K562 (cell line): ENCODE measurements at regions not wholly inside any gene's neighbourhood (a gene's known extent, or its start where the extent isn't known, plus 50 kb on each side); places are given as distances from the start of the nearest gene placed in this dataset.

Source experiments
- ATAC-seq: fragments of 200-7000 bp; cut with Tn5 transposase; 3 replicates; pipeline ENCODE4 v1.9.1; 2020; ENCODE audit warnings: moderate library complexity
- BruUV-seq: library from RNA; stranded (reverse); fragments of 400-500 nt; replicated peaks from 2 replicates; lab custom pipeline; 2021; lab: Mats Ljungman, UMichigan
- CTCF ChIA-PET: fragments of 300-600 bp; formaldehyde crosslinking; extraction: SDS; loops from one replicate; lab custom pipeline; 2021; ENCODE audit warnings: low intra/inter-chr PET ratio; lab: Yijun Ruan, JAX
- POLR2A ChIA-PET: fragments of 300-600, 350-650 bp; sonication (Branson Sonifier 250); formaldehyde crosslinking; extraction: SDS; loops from one replicate; lab custom pipeline; 2021; ENCODE audit warnings: antibody characterized with exemption, inconsistent platforms; lab: Yijun Ruan, JAX
- DNase-seq, 4 experiments: peaks; one replicate each; pipeline versions ENCODE4 v3.0.0 to v3.0.0-alpha.2; 2011 to 2018; ENCODE audit warnings: low spot score in 3 of 4, mixed read lengths in 3 of 4; ENCODE audit errors: extremely low read depth in 1 of 4
- FAIRE-seq: peaks from 2 replicates; lab custom pipeline; 2011; peaks lifted over from hg19 to GRCh38; lab: Jason Lieb, UNC
- H2AFZ ChIP-seq: 2 replicates; pipeline ENCODE4 v1.6.0; 2011; ENCODE audit warnings: low read depth, low read length, control low read depth, inconsistent platforms
- H3K27ac ChIP-seq: fragments of 200-600 bp; 3 replicates; pipeline ENCODE4 v1.8.0; 2011; ENCODE audit warnings: low read depth, mild to moderate bottlenecking, control low read depth, inconsistent platforms, low read length, moderate library complexity, mixed read lengths; ENCODE audit errors: extremely low read depth
- H3K27me3 ChIP-seq, 2 experiments: fragments of 300-600 bp in 1 of 2; 2 replicates in 1 of 2; 3 replicates in 1 of 2; pipeline versions ENCODE4 v1.6.0 to v1.8.0; 2011; ENCODE audit warnings: inconsistent platforms in 2 of 2, low read length in 2 of 2, mild to moderate bottlenecking in 1 of 2, mixed read lengths in 1 of 2, moderate library complexity in 1 of 2; ENCODE audit not compliant: control insufficient read depth in 2 of 2, insufficient read depth in 2 of 2
- H3K36me3 ChIP-seq: fragments of 300-600 bp; 3 replicates; pipeline ENCODE4 v1.8.0; 2011; ENCODE audit warnings: mild to moderate bottlenecking, low read length, inconsistent platforms; ENCODE audit not compliant: control insufficient read depth, insufficient read depth
- H3K4me1 ChIP-seq, 2 experiments: fragments of 200-600 bp in 1 of 2; replicated peaks in 1 of 2; 2 replicates in 1 of 2; 3 replicates in 1 of 2; pipeline versions ENCODE4 v1.5.1 to v1.8.0; 2011; ENCODE audit warnings: inconsistent platforms in 2 of 2, low read length in 2 of 2, mild to moderate bottlenecking in 1 of 2, mixed read lengths in 1 of 2, moderate library complexity in 1 of 2; ENCODE audit not compliant: control insufficient read depth in 2 of 2, insufficient read depth in 2 of 2
- H3K4me2 ChIP-seq: 2 replicates; pipeline ENCODE4 v1.6.1; 2011; ENCODE audit warnings: low read length, control low read depth, inconsistent platforms, mixed read lengths; ENCODE audit not compliant: insufficient read depth
- H3K4me3 ChIP-seq: fragments of 200-600 bp; sonication (generic), shearing (Covaris generic); 2 replicates; pipeline ENCODE4 v1.5.1; 2016; ENCODE audit warnings: control low read depth, inconsistent platforms
- H3K79me2 ChIP-seq: fragments of 200-600 bp; 3 replicates; pipeline ENCODE4 v1.8.0; 2011; ENCODE audit warnings: low read length, inconsistent platforms; ENCODE audit not compliant: control insufficient read depth, insufficient read depth
- H3K9ac ChIP-seq, 2 experiments: 2 replicates each; pipeline versions ENCODE4 v1.6.0 to v1.6.1; 2011; ENCODE audit warnings: low read depth in 2 of 2, low read length in 2 of 2, control low read depth in 1 of 2, inconsistent platforms in 1 of 2, mild to moderate bottlenecking in 1 of 2, mixed read lengths in 1 of 2; ENCODE audit not compliant: insufficient read depth in 1 of 2
- H3K9me1 ChIP-seq: one replicate; pipeline ENCODE4 v1.6.0; 2011; ENCODE audit warnings: inconsistent platforms, mild to moderate bottlenecking, low read length, moderate library complexity; ENCODE audit not compliant: control insufficient read depth, insufficient read depth
- H3K9me3 ChIP-seq: replicated peaks from 2 replicates; pipeline ENCODE4 v1.5.1; 2011; ENCODE audit warnings: low read depth, low read length, inconsistent platforms; ENCODE audit not compliant: control insufficient read depth, insufficient read depth
- H4K20me1 ChIP-seq: replicated peaks from 2 replicates; pipeline ENCODE4 v1.6.1; 2011; ENCODE audit warnings: low read length, inconsistent platforms, mixed read lengths; ENCODE audit not compliant: control insufficient read depth, insufficient read depth
- CC2D1A ChIP-seq: fragments of 450-650 bp; IDR thresholded peaks from 2 replicates; pipeline ENCODE4 v1.6.1; 2017; ENCODE audit warnings: mild to moderate bottlenecking
- CHD1 ChIP-seq: fragments of 200-600 bp; sonication (generic); IDR thresholded peaks from one replicate; pipeline ENCODE4 v1.6.1; 2012; ENCODE audit warnings: mild to moderate bottlenecking, moderate library complexity, low read length, inconsistent platforms
- COPS2 ChIP-seq: fragments of 450-650 bp; conservative IDR thresholded peaks from 2 replicates; pipeline ENCODE4 v1.6.1; 2016; ENCODE audit warnings: mild to moderate bottlenecking, moderate library complexity
- ETV5 ChIP-seq: sonication (generic); formaldehyde crosslinking; IDR thresholded peaks from 2 replicates; pipeline ENCODE4 v1.4.0; 2020; ENCODE audit warnings: low read depth, mild to moderate bottlenecking, missing genetic modification reagents
- KDM4B ChIP-seq, 2 experiments: fragments of 450-650 bp in 1 of 2; sonication (generic) in 1 of 2; IDR thresholded peaks; 2 replicates each; pipeline ENCODE4 v1.6.1; 2016 to 2017; ENCODE audit warnings: borderline replicate concordance in 2 of 2, antibody characterized with exemption in 1 of 2, low read depth in 1 of 2, mild to moderate bottlenecking in 1 of 2
- POLR2A ChIP-seq: fragments of 450-650 bp; conservative IDR thresholded peaks from 2 replicates; pipeline ENCODE4 v1.6.1; 2016
- POLR3A ChIP-seq: IDR thresholded peaks from 2 replicates; pipeline ENCODE4 v1.6.1; 2011; ENCODE audit warnings: borderline replicate concordance, mild to moderate bottlenecking, moderate library complexity; ENCODE audit not compliant: insufficient read length, insufficient read depth; ENCODE audit errors: extremely low read depth
- SMARCA4 ChIP-seq: fragments of 450-650 bp; IDR thresholded peaks from 2 replicates; pipeline ENCODE4 v1.6.1; 2016
- SNAPC5 ChIP-seq: fragments of 250-450 bp; sonication (Bioruptor Pico); IDR thresholded peaks from 2 replicates; pipeline ENCODE4 v1.8.0; 2021; ENCODE audit warnings: moderate library complexity, mild to moderate bottlenecking, inconsistent platforms
- TRIM24 ChIP-seq, 2 experiments: fragments of 450-650 bp; IDR thresholded peaks; 2 replicates each; pipeline ENCODE4 v1.6.1; 2016
- ZBED1 ChIP-seq: IDR thresholded peaks from 2 replicates; pipeline ENCODE4 v1.6.1; 2014
- ZNF445 ChIP-seq: fragments of 250-450 bp; sonication (Bioruptor Pico); IDR thresholded peaks from 2 replicates; pipeline ENCODE4 v1.4.0; 2020; ENCODE audit warnings: low read depth, mild to moderate bottlenecking, moderate library complexity
- WGBS: fragments of 100-300 bp; shearing (Covaris generic); methylation state at CpG from one replicate; pipeline ENCODE4 v1.1.6; 2016; ENCODE audit warnings: low coverage, mixed read lengths; ENCODE audit not compliant: insufficient coverage; ENCODE audit errors: missing lambda C conversion rate; 5-methylcytosine and 5-hydroxymethylcytosine counted together
- in situ Hi-C: fragments of 300-500 bp; cut with MboI; formaldehyde crosslinking; loops from 4 replicates; pipeline ENCODE4 v1.15.0; 2018; ENCODE audit warnings: inconsistent platforms, mixed read lengths
- intact Hi-C: fragments of 100-400 bp; cut with micrococcal nuclease; formaldehyde crosslinking; loops from 2 replicates; pipeline ENCODE4 v1.14.2; 2022
- TF ChIP-seq, protein P1 (sequence below): sonication (generic); formaldehyde crosslinking; IDR thresholded peaks from 2 replicates; pipeline ENCODE4 v1.8.1; 2023; ENCODE audit warnings: mild to moderate bottlenecking, missing genetic modification reagents, moderate library complexity
- TF ChIP-seq, protein P2 (sequence below): fragments of 250-450 bp; sonication (Bioruptor Pico); IDR thresholded peaks from 2 replicates; pipeline ENCODE4 v1.8.0; 2021; ENCODE audit warnings: moderate library complexity, mild to moderate bottlenecking, inconsistent platforms

GRCh38 chr6:132143258-132143657, 192.1 kb upstream of the CCN2 start:
- no peak for TF ChIP-seq ZBED1
- TF ChIP-seq KDM4B (IDR thresholded peaks at IDR 0.05; ENCODE audit: borderline replicate concordance in 2 of 2, low read depth in 1 of 2) = no peak
- TF ChIP-seq POLR2A = no peak
- TF ChIP-seq COPS2 = no peak
- TF ChIP-seq CC2D1A = no peak
- TF ChIP-seq ETV5 (CRISPR knock-in tag) = no peak
- TF ChIP-seq POLR3A = no peak
- TF ChIP-seq TRIM24 (IDR thresholded peaks at IDR 0.05) = no peak
- TF ChIP-seq SMARCA4 = no peak
- TF ChIP-seq, protein P1, sequence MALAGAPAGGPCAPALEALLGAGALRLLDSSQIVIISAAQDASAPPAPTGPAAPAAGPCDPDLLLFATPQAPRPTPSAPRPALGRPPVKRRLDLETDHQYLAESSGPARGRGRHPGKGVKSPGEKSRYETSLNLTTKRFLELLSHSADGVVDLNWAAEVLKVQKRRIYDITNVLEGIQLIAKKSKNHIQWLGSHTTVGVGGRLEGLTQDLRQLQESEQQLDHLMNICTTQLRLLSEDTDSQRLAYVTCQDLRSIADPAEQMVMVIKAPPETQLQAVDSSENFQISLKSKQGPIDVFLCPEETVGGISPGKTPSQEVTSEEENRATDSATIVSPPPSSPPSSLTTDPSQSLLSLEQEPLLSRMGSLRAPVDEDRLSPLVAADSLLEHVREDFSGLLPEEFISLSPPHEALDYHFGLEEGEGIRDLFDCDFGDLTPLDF = no peak
- no peak for TF ChIP-seq SNAPC5 (CRISPR knock-in tag)
- TF ChIP-seq, protein P2, sequence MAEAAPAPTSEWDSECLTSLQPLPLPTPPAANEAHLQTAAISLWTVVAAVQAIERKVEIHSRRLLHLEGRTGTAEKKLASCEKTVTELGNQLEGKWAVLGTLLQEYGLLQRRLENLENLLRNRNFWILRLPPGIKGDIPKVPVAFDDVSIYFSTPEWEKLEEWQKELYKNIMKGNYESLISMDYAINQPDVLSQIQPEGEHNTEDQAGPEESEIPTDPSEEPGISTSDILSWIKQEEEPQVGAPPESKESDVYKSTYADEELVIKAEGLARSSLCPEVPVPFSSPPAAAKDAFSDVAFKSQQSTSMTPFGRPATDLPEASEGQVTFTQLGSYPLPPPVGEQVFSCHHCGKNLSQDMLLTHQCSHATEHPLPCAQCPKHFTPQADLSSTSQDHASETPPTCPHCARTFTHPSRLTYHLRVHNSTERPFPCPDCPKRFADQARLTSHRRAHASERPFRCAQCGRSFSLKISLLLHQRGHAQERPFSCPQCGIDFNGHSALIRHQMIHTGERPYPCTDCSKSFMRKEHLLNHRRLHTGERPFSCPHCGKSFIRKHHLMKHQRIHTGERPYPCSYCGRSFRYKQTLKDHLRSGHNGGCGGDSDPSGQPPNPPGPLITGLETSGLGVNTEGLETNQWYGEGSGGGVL = no peak
- TF ChIP-seq CHD1 = no peak
- no peak for TF ChIP-seq ZNF445 (CRISPR knock-in tag)
- no peaks in the 10 kb centered on the region for H3K79me2 ChIP-seq
- no TSS peak for BruUV-seq
- DNase-seq (no peak), FAIRE-seq (no peak), ATAC-seq (no peak)
- H4K20me1 ChIP-seq = no peaks in the 10 kb centered on the region
- H3K27me3 ChIP-seq = no peaks in the 10 kb centered on the region
- WGBS = 0% methylated on average over 1 of the region's 1 CpG
- H3K9me1 ChIP-seq = no peaks in the 10 kb centered on the region
- H3K4me3 ChIP-seq = no peak overlapping the region
- H3K9ac ChIP-seq = no peak overlapping the region
- H3K9me3 ChIP-seq = no peaks in the 10 kb centered on the region; the same call in 1 of the 2 replicates
- POLR2A ChIA-PET = no interaction called here
- no peaks in the 10 kb centered on the region for H3K36me3 ChIP-seq
- in situ Hi-C loops = no loop called here
- no peak overlapping the region for H3K27ac ChIP-seq
- H3K4me1 ChIP-seq = no peaks in the 10 kb centered on the region
- intact Hi-C loops = no loop called here
- no peak overlapping the region for H3K4me2 ChIP-seq
- H2AFZ ChIP-seq = no peak overlapping the region
- CTCF ChIA-PET = no interaction called here
